Glomerular visceral epithelial cell (primary cell): ENCODE measurements at regions not wholly inside any gene's neighbourhood (a gene's known extent, or its start where the extent isn't known, plus 50 kb on each side); places are given as distances from the start of the nearest gene placed in this dataset.
"Not testable (repeated sequence)": the region's sequence is repeated elsewhere in the genome, so short reads cannot be mapped to it uniquely, and the experiment has no call there.

Source experiments
- DNase-seq: peaks from one replicate; pipeline ENCODE4 v3.0.0-alpha.2; 2016; ENCODE audit errors: extremely low spot score

- no peak for DNase-seq
Measured at GRCh38 chr2:142827170-142827569, 50.3 kb upstream of the KYNU start.

GRCh38 chr2:142825861-142826260, 51.6 kb upstream of the KYNU start:
- no peak for DNase-seq

- no peak for DNase-seq
Measured at GRCh38 chr2:142824756-142825155, 52.7 kb upstream of the KYNU start.

- no peak for DNase-seq
Measured at GRCh38 chr2:142822190-142822589, 55.3 kb upstream of the KYNU start.

- DNase-seq, result peak; percentile 67
Measured at GRCh38 chr2:142819411-142819810, 58.1 kb upstream of the KYNU start.

- no peak for DNase-seq
Measured at GRCh38 chr2:142815375-142815774, 62.1 kb upstream of the KYNU start.

- DNase-seq, result no peak
Measured at GRCh38 chr2:142813830-142814829, 63.3 kb upstream of the KYNU start.

GRCh38 chr2:142811644-142812043, 65.8 kb upstream of the KYNU start:
- DNase-seq, result not testable (repeated sequence)

- no peak for DNase-seq
Measured at GRCh38 chr2:142805244-142805643, 72.2 kb upstream of the KYNU start.

- DNase-seq, result no peak
Measured at GRCh38 chr2:142803158-142803557, 74.3 kb upstream of the KYNU start.

GRCh38 chr2:142796588-142796987, 80.9 kb upstream of the KYNU start:
- DNase-seq, result no peak

- no peak for DNase-seq
Measured at GRCh38 chr2:142796161-142796560, 81.3 kb upstream of the KYNU start.

GRCh38 chr2:142794850-142795249, 82.6 kb upstream of the KYNU start:
- no peak for DNase-seq

GRCh38 chr2:142792328-142792727, 85.1 kb upstream of the KYNU start:
- not testable (repeated sequence) for DNase-seq

GRCh38 chr2:142791335-142791734, 86.1 kb upstream of the KYNU start:
- DNase-seq, result no peak

- no peak for DNase-seq
Measured at GRCh38 chr2:142786918-142787702, 90.4 kb upstream of the KYNU start.

- DNase-seq, result no peak
Measured at GRCh38 chr2:142782942-142783443, 94.5 kb upstream of the KYNU start.

GRCh38 chr2:142781146-142781545, 96.3 kb upstream of the KYNU start:
- DNase-seq, result no peak

GRCh38 chr2:142778289-142778688, 99.2 kb upstream of the KYNU start:
- no peak for DNase-seq

GRCh38 chr2:142777742-142778141, 99.7 kb upstream of the KYNU start:
- no peak for DNase-seq

- DNase-seq, result no peak
Measured at GRCh38 chr2:142769761-142770160, 107.7 kb upstream of the KYNU start.

- DNase-seq, result no peak
Measured at GRCh38 chr2:142767847-142768246, 109.6 kb upstream of the KYNU start.

GRCh38 chr2:142758973-142759372, 118.5 kb upstream of the KYNU start:
- DNase-seq, result no peak
